Osteocyte (in vitro differentiated cells): ENCODE measurements at regions not wholly inside any gene's neighbourhood (a gene's known extent, or its start where the extent isn't known, plus 50 kb on each side); places are given as distances from the start of the nearest gene placed in this dataset.
A peak's percentile ranks its signal among the peaks of the same experiment; 100 is the strongest.

ENCODE experiments used
- DNase-seq: peaks from one replicate; pipeline ENCODE4 v3.0.0; 2021; ENCODE audit warnings: mixed read lengths; ENCODE audit not compliant: unreplicated experiment; ENCODE audit errors: extremely low spot score
- H3K27ac Mint-ChIP-seq: one replicate; pipeline ENCODE4 v1.8.0; 2021; ENCODE audit warnings: mild to moderate bottlenecking, mixed read lengths; ENCODE audit not compliant: unreplicated experiment
- H3K27me3 Mint-ChIP-seq: one replicate; pipeline ENCODE4 v1.8.0; 2021; ENCODE audit warnings: mixed read lengths; ENCODE audit not compliant: unreplicated experiment
- H3K36me3 Mint-ChIP-seq: one replicate; pipeline ENCODE4 v1.8.0; 2021; ENCODE audit warnings: mixed read lengths; ENCODE audit not compliant: unreplicated experiment
- H3K4me1 Mint-ChIP-seq: one replicate; pipeline ENCODE4 v1.8.0; 2021; ENCODE audit warnings: mixed read lengths; ENCODE audit not compliant: unreplicated experiment
- H3K4me3 Mint-ChIP-seq: one replicate; pipeline ENCODE4 v1.8.0; 2021; ENCODE audit warnings: mild to moderate bottlenecking, moderate library complexity, mixed read lengths; ENCODE audit not compliant: unreplicated experiment
- H3K9me3 Mint-ChIP-seq: one replicate; pipeline ENCODE4 v1.8.0; 2021; ENCODE audit warnings: mixed read lengths; ENCODE audit not compliant: unreplicated experiment
- TF ChIP-seq, protein P1 (sequence below): fragments of 200-600 bp; sonication (generic); IDR thresholded peaks from 2 replicates; pipeline ENCODE4 v1.5.0; 2021; ENCODE audit warnings: antibody characterized with exemption, mild to moderate bottlenecking, moderate library complexity

DNA sequence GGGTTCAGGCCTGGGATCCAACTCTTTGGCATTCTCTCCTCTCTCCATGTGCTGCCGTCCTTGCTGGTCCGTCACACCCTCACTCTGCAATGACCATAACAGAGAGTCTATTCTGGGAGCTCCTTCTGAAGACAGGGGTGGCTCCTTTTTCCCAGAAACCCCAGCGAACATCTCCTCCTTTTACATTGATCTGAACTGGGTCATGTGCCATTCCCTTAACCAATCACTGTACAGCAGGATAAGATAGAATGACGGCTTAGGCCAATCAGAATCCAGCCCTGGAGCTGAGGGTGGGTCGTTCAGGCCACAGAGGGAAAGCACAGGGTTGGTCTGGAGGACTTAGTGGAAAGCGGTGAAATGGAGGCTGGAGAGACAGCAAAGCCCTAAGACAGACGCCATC is 740.1 kb downstream of the MATN1 start:
- Mint-ChIP-seq H3K9me3 (no peaks in the 10 kb centered on the region), H3K36me3 (no peaks in the 10 kb centered on the region), H3K27ac (no peak overlapping the region), H3K27me3 (peaks cover 3% of the 10 kb centered on the region), H3K4me1 (no peaks in the 10 kb centered on the region), H3K4me3 (no peak overlapping the region)
- peak; percentile 53 for DNase-seq
- TF ChIP-seq, protein P1, sequence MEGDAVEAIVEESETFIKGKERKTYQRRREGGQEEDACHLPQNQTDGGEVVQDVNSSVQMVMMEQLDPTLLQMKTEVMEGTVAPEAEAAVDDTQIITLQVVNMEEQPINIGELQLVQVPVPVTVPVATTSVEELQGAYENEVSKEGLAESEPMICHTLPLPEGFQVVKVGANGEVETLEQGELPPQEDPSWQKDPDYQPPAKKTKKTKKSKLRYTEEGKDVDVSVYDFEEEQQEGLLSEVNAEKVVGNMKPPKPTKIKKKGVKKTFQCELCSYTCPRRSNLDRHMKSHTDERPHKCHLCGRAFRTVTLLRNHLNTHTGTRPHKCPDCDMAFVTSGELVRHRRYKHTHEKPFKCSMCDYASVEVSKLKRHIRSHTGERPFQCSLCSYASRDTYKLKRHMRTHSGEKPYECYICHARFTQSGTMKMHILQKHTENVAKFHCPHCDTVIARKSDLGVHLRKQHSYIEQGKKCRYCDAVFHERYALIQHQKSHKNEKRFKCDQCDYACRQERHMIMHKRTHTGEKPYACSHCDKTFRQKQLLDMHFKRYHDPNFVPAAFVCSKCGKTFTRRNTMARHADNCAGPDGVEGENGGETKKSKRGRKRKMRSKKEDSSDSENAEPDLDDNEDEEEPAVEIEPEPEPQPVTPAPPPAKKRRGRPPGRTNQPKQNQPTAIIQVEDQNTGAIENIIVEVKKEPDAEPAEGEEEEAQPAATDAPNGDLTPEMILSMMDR = no peak

DNA sequence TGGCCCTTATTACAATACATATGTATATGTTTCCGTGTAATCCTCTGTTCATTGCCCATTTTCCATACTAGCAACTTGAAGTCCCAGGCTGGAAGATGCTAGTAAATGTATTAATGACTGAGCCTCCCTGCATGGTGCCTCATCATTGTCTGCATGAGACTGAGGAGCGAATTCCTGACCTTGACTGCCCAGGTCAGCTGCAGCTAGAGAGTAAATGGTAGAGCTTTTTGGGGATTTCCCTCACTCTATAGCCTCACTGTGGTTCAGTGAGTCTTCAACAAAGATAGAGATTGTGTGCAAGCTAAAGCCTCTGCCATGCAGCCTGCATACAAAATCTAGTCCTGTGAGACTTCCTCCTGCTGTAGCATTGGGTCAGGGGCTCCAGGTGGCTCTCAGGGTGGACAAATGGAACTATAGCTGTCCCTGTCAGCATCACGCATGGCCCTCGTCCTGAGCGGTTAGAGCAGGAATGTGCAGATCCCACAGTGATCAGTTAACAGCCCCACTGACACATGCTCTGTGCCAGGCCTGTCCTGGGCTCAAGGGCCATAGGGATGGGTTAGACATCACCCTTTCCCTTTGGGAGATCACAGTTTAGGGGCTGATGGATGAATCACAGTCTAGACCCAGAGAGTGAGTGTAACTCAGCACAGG is 741.7 kb downstream of the MATN1 start:
- Mint-ChIP-seq H3K27ac (no peak overlapping the region), H3K9me3 (peaks cover 6% of the 10 kb centered on the region), H3K4me3 (no peak overlapping the region), H3K36me3 (no peaks in the 10 kb centered on the region), H3K4me1 (no peaks in the 10 kb centered on the region), H3K27me3 (peaks cover 3% of the 10 kb centered on the region)
- peak; percentile 59 for DNase-seq
- TF ChIP-seq, protein P1 = no peak

DNA sequence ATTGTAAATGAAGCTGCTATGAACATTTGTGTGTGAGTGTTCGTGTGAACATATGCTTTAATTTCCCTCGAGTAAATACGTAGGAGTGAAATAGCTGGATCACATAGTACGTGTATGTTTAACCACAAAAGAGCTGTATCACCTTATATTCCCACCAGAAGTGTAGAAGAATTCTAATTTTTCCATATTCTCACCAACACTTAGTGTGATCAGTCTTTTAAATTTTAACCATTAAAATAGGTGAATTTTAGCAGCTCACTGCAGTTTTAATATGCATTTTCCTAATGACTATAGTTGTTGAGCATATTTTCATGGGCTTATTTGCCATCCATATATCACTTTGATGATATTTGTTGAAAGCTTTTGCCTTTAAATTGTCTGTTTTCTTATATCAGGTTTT is 741.2 kb downstream of the PTPRU start:
- DNase-seq = no peak
- Mint-ChIP-seq H3K27me3 (peaks cover 3% of the 10 kb centered on the region), H3K36me3 (no peaks in the 10 kb centered on the region), H3K4me3 (no peak overlapping the region), H3K4me1 (peaks cover 4% of the 10 kb centered on the region), H3K27ac (no peak overlapping the region), H3K9me3 (peaks cover 9% of the 10 kb centered on the region)
- TF ChIP-seq, protein P1 = no peak

DNA sequence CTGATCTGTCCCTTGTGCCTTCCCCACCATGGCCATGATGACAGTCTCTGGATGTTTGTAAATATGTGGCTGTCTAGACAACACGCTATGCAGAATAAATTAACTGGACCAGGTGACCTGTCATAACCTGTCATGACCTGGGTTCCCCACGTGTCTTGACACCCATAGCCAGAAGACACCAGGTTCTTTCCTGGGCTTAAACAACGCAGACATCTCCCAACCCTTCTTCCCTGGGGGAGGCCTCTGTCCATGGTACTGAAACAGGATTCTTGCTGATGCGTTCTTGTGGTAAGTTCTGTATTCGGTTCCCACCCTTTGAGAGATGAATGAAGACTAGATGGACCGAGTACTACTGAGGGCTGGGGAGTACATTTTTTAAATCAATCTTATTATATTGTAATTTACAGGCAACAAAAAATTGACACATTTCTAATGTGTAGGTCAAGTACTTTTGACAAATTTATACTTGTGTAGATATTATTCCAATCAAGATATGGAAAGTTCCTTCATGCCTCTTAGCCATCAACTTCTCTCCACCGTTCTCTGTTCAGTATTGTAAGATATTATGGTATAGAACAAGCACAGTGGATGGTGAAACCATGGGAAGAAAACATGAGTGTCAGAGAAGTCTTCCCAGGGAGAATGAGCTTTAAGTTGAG is 738.8 kb downstream of the PTPRU start:
- Mint-ChIP-seq H3K27ac (no peak overlapping the region), H3K4me3 (no peak overlapping the region), H3K4me1 (peaks cover 4% of the 10 kb centered on the region)

DNA sequence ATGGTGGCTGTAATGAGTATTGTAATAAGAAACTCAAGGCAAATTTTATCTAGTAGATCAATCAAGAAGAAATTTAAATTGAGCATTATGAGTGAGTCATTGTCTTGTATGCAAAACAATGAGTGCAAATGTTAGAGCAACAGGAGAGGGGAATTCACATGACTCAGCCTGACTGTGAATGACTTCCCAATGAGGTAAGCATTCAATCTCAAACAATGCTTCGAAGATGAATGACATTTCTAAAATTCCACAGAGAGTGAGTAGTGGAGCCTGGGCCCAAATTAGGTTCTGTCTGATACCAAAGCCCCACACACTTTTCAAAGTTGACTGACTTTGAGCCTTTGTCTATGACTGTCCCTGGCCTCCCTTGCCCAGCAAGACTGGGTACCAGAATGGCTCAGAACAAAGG is 738.0 kb downstream of the PTPRU start:
- H3K36me3 Mint-ChIP-seq = no peaks in the 10 kb centered on the region
- no peak for DNase-seq
- peaks cover 9% of the 10 kb centered on the region for H3K9me3 Mint-ChIP-seq
- TF ChIP-seq, protein P1 = no peak
- peaks cover 4% of the 10 kb centered on the region for H3K4me1 Mint-ChIP-seq
- no peak overlapping the region for H3K4me3 Mint-ChIP-seq
- H3K27ac Mint-ChIP-seq = no peak overlapping the region
- H3K27me3 Mint-ChIP-seq = no peaks in the 10 kb centered on the region

More for the DNA sequence above, 738.8 kb downstream of the PTPRU start:
- Mint-ChIP-seq H3K36me3 (no peaks in the 10 kb centered on the region), H3K9me3 (peaks cover 9% of the 10 kb centered on the region), H3K27me3 (peaks cover 3% of the 10 kb centered on the region)
- peak; percentile 34 for DNase-seq
- TF ChIP-seq, protein P1 = no peak
